GM21360 (cell line): ENCODE measurements at regions not wholly inside any gene's neighbourhood (a gene's known extent, or its start where the extent isn't known, plus 50 kb on each side); places are given as distances from the start of the nearest gene placed in this dataset.
"Not testable (repeated sequence)": the region's sequence is repeated elsewhere in the genome, so short reads cannot be mapped to it uniquely, and the experiment has no call there.

ENCODE experiments used
- ATAC-seq: cut with Tn5 transposase; IDR thresholded peaks from one replicate; pipeline ENCODE4 v1.9.1; 2021; ENCODE audit warnings: mild to moderate bottlenecking, moderate library complexity; ENCODE audit not compliant: unreplicated experiment

GRCh38 chr12:79993106-79993862, 58.4 kb upstream of the PPP1R12A start:
- no peak for ATAC-seq

DNA sequence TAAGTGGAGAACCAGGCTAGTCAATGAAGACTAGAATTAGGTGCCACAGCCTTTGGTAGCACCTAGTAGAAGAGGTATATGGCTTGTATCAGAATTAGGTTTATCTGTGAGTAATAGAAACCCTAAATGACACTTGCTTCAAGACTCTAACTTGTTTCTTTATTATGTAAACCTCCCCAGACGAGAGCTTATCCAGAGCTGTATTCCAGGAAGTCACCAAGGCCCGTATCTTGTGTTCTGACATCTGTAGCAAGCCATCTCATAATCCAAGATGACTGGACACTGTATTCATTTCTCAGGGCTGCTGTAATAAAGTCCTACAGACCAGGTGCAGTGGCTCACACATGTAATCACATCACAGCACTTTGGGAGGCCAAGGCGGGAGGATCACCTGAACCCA, 56.7 kb upstream of the PPP1R12A start:
- no peak for ATAC-seq

DNA sequence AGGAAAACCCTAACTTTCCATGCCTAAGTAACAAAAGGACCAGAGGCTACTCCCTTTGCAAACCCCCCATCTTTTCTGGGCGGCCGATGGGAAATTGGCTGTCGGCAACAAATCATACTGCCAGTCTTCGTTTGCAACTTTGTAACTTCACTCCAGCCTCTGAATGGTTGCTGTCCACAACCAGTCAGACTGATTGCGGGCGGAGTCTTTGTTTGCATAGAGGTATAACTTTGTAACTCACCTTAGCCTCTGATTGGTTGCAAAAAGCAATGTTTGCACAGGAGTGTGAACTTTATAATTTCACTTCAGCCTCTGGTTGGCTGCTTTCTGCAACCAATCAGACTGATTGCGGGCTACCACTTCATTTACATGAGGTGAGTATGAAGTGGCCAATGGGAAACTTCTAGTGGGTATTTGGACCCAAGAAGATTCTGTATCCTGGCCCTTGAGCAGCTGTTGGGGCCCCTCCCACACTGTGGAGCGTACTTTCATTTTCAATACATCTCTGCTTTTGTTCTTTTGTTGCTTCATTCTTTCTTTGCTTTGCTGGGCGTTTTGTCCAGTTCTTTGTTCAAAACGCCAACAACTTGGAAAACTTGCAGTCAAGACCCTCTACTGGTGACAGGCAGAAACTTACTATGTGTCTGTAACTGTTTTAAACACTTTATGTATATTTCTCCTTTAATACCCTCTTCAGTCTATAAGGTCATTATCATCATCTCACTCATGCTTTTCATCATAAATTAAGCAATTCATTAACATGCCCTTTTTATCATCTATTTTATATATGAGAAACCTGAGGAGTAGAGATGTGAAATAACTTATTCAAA, 55.8 kb upstream of the PPP1R12A start:
- not testable (repeated sequence) for ATAC-seq

GRCh38 chr12:79988368-79988767, 53.5 kb upstream of the PPP1R12A start:
- no peak for ATAC-seq

DNA sequence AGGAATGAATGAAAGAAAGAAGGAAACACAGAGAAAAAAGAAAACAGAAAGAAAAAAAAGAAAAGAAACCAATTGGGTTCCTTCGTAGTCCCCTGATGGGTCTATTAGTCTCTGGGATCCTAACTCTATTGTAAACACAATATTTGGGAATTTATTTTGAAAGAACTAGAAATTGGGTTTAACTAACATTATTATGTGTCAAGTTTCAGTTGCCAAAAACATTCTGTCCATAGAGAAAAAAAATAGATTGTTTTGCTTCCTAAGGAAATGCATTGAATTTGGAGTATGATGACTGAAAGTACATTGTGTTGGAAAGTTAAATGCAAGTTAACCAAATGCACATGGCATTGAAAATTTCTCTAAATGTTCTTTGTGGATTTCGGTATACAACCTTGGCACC, 52.8 kb upstream of the PPP1R12A start:
- ATAC-seq = no peak
